ENCODE measurements at regions not wholly inside any gene's neighbourhood (a gene's known extent, or its start where the extent isn't known, plus 50 kb on each side); places are given as distances from the start of the nearest gene placed in this dataset.

- H3K27ac ChIP-seq (ENCODE audit: low read depth in 2 of 2, low read length in 1 of 2) = peak overlapping the region; percentile 62 to 76
- POLR2A ChIA-PET = no interaction called here
- H3K4me2 ChIP-seq = peak overlapping the region; percentile 45
- TF ChIP-seq MAX (IDR thresholded peaks at IDR 0.05; ENCODE audit: low read depth) (no peak), SIN3A (IDR thresholded peaks at IDR 0.05; ENCODE audit: borderline replicate concordance, low read depth, low read length) (no peak), CHD2 (IDR thresholded peaks at IDR 0.05; ENCODE audit: low read length, partially characterized antibody) (no peak), POLR2AphosphoS5 (IDR thresholded peaks at IDR 0.05; ENCODE audit: low read depth, low read length) (peak; percentile 49; the same call in 1 of the 2 replicates), RFX5 (IDR thresholded peaks at IDR 0.05; ENCODE audit: low read length) (no peak), TAF1 (IDR thresholded peaks at IDR 0.05; ENCODE audit: borderline replicate concordance, low read depth, low read length) (no peak), GABPA (IDR thresholded peaks at IDR 0.05; ENCODE audit: low read depth) (no peak), NRF1 (IDR thresholded peaks at IDR 0.05; ENCODE audit: low read depth, low read length) (no peak), EP300 (IDR thresholded peaks at IDR 0.05; ENCODE audit: borderline replicate concordance in 1 of 2, low read depth in 1 of 2, low read length in 1 of 2) (peak in 1 of 2 experiments; percentile 57; a peak in 2 of 4 replicates), YY1 (IDR thresholded peaks at IDR 0.05; ENCODE audit: low read depth) (no peak), FOXJ3 (CRISPR knock-in tag; IDR thresholded peaks at IDR 0.05) (no peak), EZH2phosphoT487 (IDR thresholded peaks at IDR 0.05; ENCODE audit: borderline replicate concordance, low read depth) (no peak), RCOR1 (IDR thresholded peaks at IDR 0.05; ENCODE audit: low read length) (no peak), MEF2A (IDR thresholded peaks at IDR 0.05; ENCODE audit: borderline replicate concordance, low read depth) (no peak), FOXM1 (IDR thresholded peaks at IDR 0.05; ENCODE audit: low read depth) (no peak), REST (IDR thresholded peaks at IDR 0.05; ENCODE audit: low read depth, low read length) (no peak), MXI1 (IDR thresholded peaks at IDR 0.05; ENCODE audit: low read depth, low read length) (no peak), RAD21 (IDR thresholded peaks at IDR 0.05; ENCODE audit: low read length) (no peak), SMC3 (IDR thresholded peaks at IDR 0.05; ENCODE audit: low read depth, low read length) (no peak), USF1 (IDR thresholded peaks at IDR 0.05; ENCODE audit: borderline replicate concordance, low read depth) (no peak), FOSL2 (IDR thresholded peaks at IDR 0.05; ENCODE audit: borderline replicate concordance, low read depth) (no peak; the same call in 1 of the 2 replicates), IRF3 (IDR thresholded peaks at IDR 0.05; ENCODE audit: low read depth, low read length) (no peak), TEAD4 (IDR thresholded peaks at IDR 0.05; ENCODE audit: borderline replicate concordance, insufficient read depth) (no peak), NFIC (IDR thresholded peaks at IDR 0.05; ENCODE audit: borderline replicate concordance) (no peak), ZBTB33 (IDR thresholded peaks at IDR 0.05; ENCODE audit: borderline replicate concordance, low read depth) (0 out of 2 replicates have a peak, but pooled peaks have one; percentile 11), GATA2 (CRISPR knock-in tag; IDR thresholded peaks at IDR 0.05) (no peak)
These were observed 289.4 kb downstream of the THBS2 start for GRCh38 chr6:168964138-168964835.

More at GRCh38 chr6:168964138-168964835, 289.4 kb downstream of the THBS2 start:
- Histone ChIP-seq H3K9me2 (no peaks in the 10 kb centered on the region), H3K4me1 (ENCODE audit: control insufficient read depth in 1 of 2, insufficient read depth in 2 of 2, low read depth in 1 of 2, low read length in 1 of 2) (peaks cover 0 to 2% of the 10 kb centered on the region in 2 experiments; a peak in 1 of 4 replicates), H3K4me3 (ENCODE audit: low read depth in 2 of 2, low read length in 1 of 2) (peak overlapping the region in 1 of 2 experiments; percentile 6; a peak in 1 of 4 replicates), H3K27me3 (ENCODE audit: insufficient read depth) (no peaks in the 10 kb centered on the region), H4K20me1 (ENCODE audit: insufficient read depth) (no peaks in the 10 kb centered on the region), H2AFZ (ENCODE audit: low read depth) (0 out of 2 replicates have a peak overlapping the region, but pooled peaks have one; percentile 11), H3K9ac (no peak overlapping the region), H3K36me3 (replicated peaks in 1 of 2; ENCODE audit: control insufficient read depth in 1 of 2, insufficient read depth in 2 of 2, low read length in 1 of 2) (no peaks in the 10 kb centered on the region), H3F3A (replicated peaks; ENCODE audit: insufficient read depth) (no peaks in the 10 kb centered on the region), H3K9me3 (no peaks in the 10 kb centered on the region), H3K79me2 (ENCODE audit: insufficient read depth) (no peaks in the 10 kb centered on the region)
- WGBS (ENCODE audit: low lambda C conversion rate) = 25% methylated on average over 14 of the region's 14 CpGs
- CTCF ChIA-PET = no interaction called here
- no peak for DNase-seq
